Progenitor cell of endocrine pancreas (in vitro differentiated cells): ENCODE measurements at regions not wholly inside any gene's neighbourhood (a gene's known extent, or its start where the extent isn't known, plus 50 kb on each side); places are given as distances from the start of the nearest gene placed in this dataset.
A peak's percentile ranks its signal among the peaks of the same experiment; 100 is the strongest.

Experiments
- DNase-seq: peaks from one replicate; pipeline ENCODE4 v3.0.0; 2021; ENCODE audit warnings: low spot score; ENCODE audit not compliant: unreplicated experiment
- H3K27ac Mint-ChIP-seq: 2 replicates; pipeline ENCODE4 v1.8.0; 2021; ENCODE audit warnings: mild to moderate bottlenecking, moderate library complexity, mixed read lengths
- H3K27me3 Mint-ChIP-seq: 2 replicates; pipeline ENCODE4 v1.8.0; 2021; ENCODE audit warnings: mixed read lengths
- H3K36me3 Mint-ChIP-seq: 2 replicates; pipeline ENCODE4 v1.8.0; 2022; ENCODE audit warnings: mixed read lengths; ENCODE audit not compliant: insufficient read depth
- H3K4me1 Mint-ChIP-seq: 2 replicates; pipeline ENCODE4 v1.8.0; 2021; ENCODE audit warnings: low read depth, mixed read lengths
- H3K4me3 Mint-ChIP-seq: 2 replicates; pipeline ENCODE4 v1.8.0; 2021; ENCODE audit warnings: low read depth, mild to moderate bottlenecking, moderate library complexity, mixed read lengths
- H3K9me3 Mint-ChIP-seq: 2 replicates; pipeline ENCODE4 v1.8.0; 2021; ENCODE audit warnings: low read depth, mixed read lengths
- CTCF ChIP-seq: fragments of 200-600 bp; sonication (generic); IDR thresholded peaks from one replicate; pipeline ENCODE4 v1.5.0; 2021; ENCODE audit warnings: antibody characterized with exemption, mild to moderate bottlenecking; ENCODE audit not compliant: unreplicated experiment

DNA sequence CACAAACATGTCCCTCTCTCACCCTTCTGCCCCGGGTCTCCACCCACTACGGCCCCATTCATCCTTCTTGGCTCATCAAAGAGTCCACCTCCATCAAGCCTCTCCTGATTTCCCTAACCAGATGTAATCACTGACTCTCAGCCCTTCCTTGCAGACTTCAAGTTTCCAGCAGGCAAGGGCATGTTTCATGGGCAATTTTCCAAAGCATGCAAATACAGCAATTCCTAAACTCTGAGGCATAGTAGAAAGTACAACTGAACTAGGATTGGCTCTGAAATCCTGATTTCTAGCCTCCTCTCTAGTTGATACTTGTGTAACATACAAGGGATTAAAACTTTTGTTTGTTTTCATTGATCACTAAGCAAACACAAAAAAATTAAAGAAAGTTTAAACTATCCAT, 109.1 kb upstream of the GADD45A start:
- Mint-ChIP-seq H3K9me3 (no peaks in the 10 kb centered on the region), H3K36me3 (no peaks in the 10 kb centered on the region), H3K27me3 (no peaks in the 10 kb centered on the region), H3K4me1 (peaks cover 45% of the 10 kb centered on the region), H3K27ac (no peak overlapping the region), H3K4me3 (no peak overlapping the region)
- no peak for DNase-seq
- no peak for TF ChIP-seq CTCF

- no peaks in the 10 kb centered on the region for H3K36me3 Mint-ChIP-seq
- H3K4me3 Mint-ChIP-seq, result no peak overlapping the region
- H3K27me3 Mint-ChIP-seq, result no peaks in the 10 kb centered on the region
- H3K27ac Mint-ChIP-seq, result no peak overlapping the region
- H3K9me3 Mint-ChIP-seq, result no peaks in the 10 kb centered on the region
- peaks cover 42% of the 10 kb centered on the region for H3K4me1 Mint-ChIP-seq
- no peak for DNase-seq
- TF ChIP-seq CTCF, result no peak
Observed at GRCh38 chr1:67576474-67576873, 108.5 kb upstream of the GADD45A start.

GRCh38 chr1:67577646-67578045, 107.4 kb upstream of the GADD45A start:
- DNase-seq, result no peak
- TF ChIP-seq CTCF, result no peak
- H3K4me1 Mint-ChIP-seq, result peaks cover 34% of the 10 kb centered on the region
- H3K36me3 Mint-ChIP-seq, result no peaks in the 10 kb centered on the region
- no peak overlapping the region for H3K4me3 Mint-ChIP-seq
- H3K27ac Mint-ChIP-seq, result no peak overlapping the region
- H3K27me3 Mint-ChIP-seq, result no peaks in the 10 kb centered on the region
- H3K9me3 Mint-ChIP-seq, result no peaks in the 10 kb centered on the region

GRCh38 chr1:67578397-67579020, 106.5 kb upstream of the GADD45A start:
- Mint-ChIP-seq H3K27ac (peak overlapping the region; percentile 19), H3K9me3 (no peaks in the 10 kb centered on the region), H3K27me3 (no peaks in the 10 kb centered on the region), H3K4me3 (no peak overlapping the region), H3K4me1 (peaks cover 26% of the 10 kb centered on the region), H3K36me3 (no peaks in the 10 kb centered on the region)
- no peak for TF ChIP-seq CTCF
- DNase-seq, result no peak

DNA sequence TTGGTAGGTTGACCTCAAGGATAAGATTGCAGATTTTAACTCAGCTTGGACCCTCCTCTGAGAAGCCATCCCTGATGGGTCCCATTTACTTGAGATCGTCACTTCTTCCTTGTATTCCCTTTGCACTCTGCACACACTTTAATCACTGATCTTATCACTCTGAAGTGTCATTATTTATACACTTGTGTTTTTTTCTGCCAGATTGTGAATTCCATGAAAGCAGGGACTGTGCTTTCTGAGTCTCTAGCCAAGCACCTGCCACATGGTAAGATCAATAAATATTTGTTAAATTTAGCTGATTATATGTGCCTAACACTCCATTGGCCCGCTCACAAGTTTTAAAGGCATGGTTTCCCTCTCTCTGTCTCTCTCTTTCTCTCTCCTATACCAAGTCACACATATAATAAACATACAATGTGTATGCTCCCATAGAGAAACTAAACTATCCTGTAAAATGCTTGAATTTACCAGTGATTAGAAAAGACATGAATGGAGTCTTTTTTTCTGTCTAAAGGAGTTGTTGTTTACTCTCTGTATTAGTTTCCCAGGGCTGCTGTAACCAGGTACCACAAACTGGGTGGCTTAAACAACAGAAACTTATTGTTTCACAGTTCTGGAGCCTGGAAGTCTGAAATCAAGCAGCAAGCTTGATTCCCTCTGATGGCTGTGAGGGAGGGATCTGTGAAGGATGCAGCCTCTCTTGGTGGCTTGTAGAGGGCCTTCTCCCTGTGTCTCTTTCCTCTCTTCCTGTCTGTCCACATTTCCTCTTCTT, 105.2 kb upstream of the GADD45A start:
- no peaks in the 10 kb centered on the region for H3K27me3 Mint-ChIP-seq
- DNase-seq, result no peak

More for the DNA sequence above, 105.2 kb upstream of the GADD45A start:
- no peaks in the 10 kb centered on the region for H3K36me3 Mint-ChIP-seq
- TF ChIP-seq CTCF, result no peak
- peaks cover 23% of the 10 kb centered on the region for H3K4me1 Mint-ChIP-seq
- H3K4me3 Mint-ChIP-seq, result no peak overlapping the region
- no peaks in the 10 kb centered on the region for H3K9me3 Mint-ChIP-seq
- peak overlapping the region; percentile 91 for H3K27ac Mint-ChIP-seq
